HEK293T (cell line): ENCODE measurements at regions not wholly inside any gene's neighbourhood (a gene's known extent, or its start where the extent isn't known, plus 50 kb on each side); places are given as distances from the start of the nearest gene placed in this dataset.

ENCODE experiments used
- ARNT ChIP-seq: fragments of 450-650 bp; IDR thresholded peaks from 2 replicates; pipeline ENCODE4 v1.6.1; 2017; ENCODE audit warnings: mild to moderate bottlenecking
- BHLHE40 ChIP-seq: fragments of 450-650 bp; IDR thresholded peaks from 2 replicates; pipeline ENCODE4 v1.6.1; 2016; ENCODE audit warnings: mild to moderate bottlenecking, moderate library complexity, borderline replicate concordance
- CTBP1 ChIP-seq: fragments of 450-650 bp; IDR thresholded peaks from 2 replicates; pipeline ENCODE4 v1.6.1; 2016; ENCODE audit warnings: borderline replicate concordance
- HDGF ChIP-seq: fragments of 450-650 bp; IDR thresholded peaks from 2 replicates; pipeline ENCODE4 v1.6.1; 2017; ENCODE audit warnings: antibody characterized with exemption, borderline replicate concordance
- L3MBTL2 ChIP-seq: fragments of 450-650 bp; conservative IDR thresholded peaks from 2 replicates; pipeline ENCODE4 v1.6.1; 2016; ENCODE audit warnings: mild to moderate bottlenecking
- NFRKB ChIP-seq: fragments of 450-650 bp; IDR thresholded peaks from 2 replicates; pipeline ENCODE4 v1.6.1; 2016; ENCODE audit warnings: mild to moderate bottlenecking, moderate library complexity
- SP1 ChIP-seq: fragments of 450-650 bp; IDR thresholded peaks from 2 replicates; pipeline ENCODE4 v1.6.1; 2017
- TARDBP ChIP-seq: fragments of 450-650 bp; IDR thresholded peaks from 2 replicates; pipeline ENCODE4 v1.6.1; 2016

DNA sequence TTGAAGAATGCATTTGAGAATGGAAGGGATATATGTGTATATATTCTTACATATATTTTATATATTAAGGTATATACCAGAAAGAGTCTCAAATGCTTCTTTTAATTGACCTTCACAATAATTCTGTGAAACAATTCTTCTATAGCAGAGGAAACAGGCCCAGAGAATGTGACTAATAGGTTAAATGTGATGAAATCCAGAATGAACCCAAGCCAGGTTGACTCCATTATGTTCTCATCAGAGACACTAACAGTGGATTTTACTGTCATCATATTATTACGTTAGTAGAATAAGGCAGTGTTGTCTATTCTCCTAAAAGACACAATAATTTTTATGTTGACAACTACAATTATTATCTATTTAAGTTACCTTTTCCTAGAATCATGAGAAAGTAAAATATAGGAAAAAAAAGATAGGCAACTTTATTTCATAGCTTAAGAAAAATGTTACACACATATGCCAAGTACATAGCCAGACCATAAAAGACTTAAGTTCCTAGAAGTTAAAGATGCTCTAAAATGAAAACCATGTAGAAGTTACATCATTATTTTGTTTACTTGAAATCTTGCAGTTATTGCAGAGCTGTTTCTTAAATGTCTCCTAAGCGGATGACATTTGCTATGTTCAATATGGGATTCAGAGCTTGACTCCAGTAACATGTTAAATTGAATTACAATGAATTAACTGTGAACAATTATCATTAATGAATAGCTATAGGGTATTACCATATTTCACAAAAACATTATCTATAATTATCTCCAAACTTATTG is 56.2 kb upstream of the ANKRD50 start:
- TF ChIP-seq TARDBP (no peak), SP1 (no peak), ARNT (no peak), L3MBTL2 (no peak), BHLHE40 (no peak), HDGF (no peak), CTBP1 (no peak), NFRKB (no peak)
